ENCODE measurements at regions not wholly inside any gene's neighbourhood (a gene's known extent, or its start where the extent isn't known, plus 50 kb on each side); places are given as distances from the start of the nearest gene placed in this dataset.

- Histone ChIP-seq H3K36me3 (no peaks in the 10 kb centered on the region), H3K4me1 (peaks cover 0 to 8% (median 0%) of the 10 kb centered on the region in 4 donors), H3K27me3 (no peaks in the 10 kb centered on the region), H3K4me3 (no peak overlapping the region), H3K9me3 (no peaks in the 10 kb centered on the region), H3K27ac (no peak overlapping the region)
- no peak for TF ChIP-seq POLR2A (IDR thresholded peaks at IDR 0.05)
- DNase-seq: no peak
- WGBS, 2 donors (ENCODE audit: low coverage in 1 of 2): 87 to 92% methylated on average over 4 to 8 of the region's 8 CpGs
- intact Hi-C loops (cut with DNase I; ENCODE audit: low total_unique reads) (no loop called here), in situ Hi-C loops (cut with MboI; ENCODE audit: low pct_ligation_motif_present in 1 of 4, low pct_unique_long_range_greater_than_20kb in 1 of 4, low sequenced_read_pairs in 3 of 4) (no loop called here)
Observed at GRCh38 chr17:77617516-77617915, 341.0 kb upstream of the TNRC6C start.

DNA sequence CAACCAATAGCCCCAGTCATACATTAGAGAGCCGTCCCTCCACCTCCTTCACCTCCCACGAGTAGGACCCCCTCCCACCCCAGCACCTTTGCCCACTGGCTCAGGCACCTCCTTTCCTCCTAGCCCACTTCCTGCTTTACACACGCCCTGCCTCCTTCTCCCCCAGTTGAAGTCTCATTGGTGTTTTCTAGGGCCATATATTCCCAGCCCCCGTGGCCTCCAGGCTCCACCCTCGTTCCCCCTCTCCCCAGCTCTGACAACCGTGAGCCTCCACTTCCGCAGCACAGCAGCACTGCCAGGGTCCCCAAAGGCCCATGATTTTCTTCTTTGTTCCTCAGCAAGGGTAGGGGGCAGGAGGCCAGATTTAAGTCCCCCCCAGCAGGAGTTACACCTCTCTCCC lies 340.3 kb upstream of the TNRC6C start:
- Histone ChIP-seq H3K4me3 (no peak overlapping the region), H3K9me3 (no peaks in the 10 kb centered on the region), H3K27ac (no peak overlapping the region), H3K4me1 (peaks cover 0 to 8% (median 0%) of the 10 kb centered on the region in 4 donors), H3K36me3 (no peaks in the 10 kb centered on the region), H3K27me3 (no peaks in the 10 kb centered on the region)
- in situ Hi-C loops (cut with MboI; ENCODE audit: low pct_ligation_motif_present in 1 of 4, low pct_unique_long_range_greater_than_20kb in 1 of 4, low sequenced_read_pairs in 3 of 4): no loop called here
- intact Hi-C loops (cut with DNase I; ENCODE audit: low total_unique reads): no loop called here
- DNase-seq: no peak
- WGBS, 2 donors (ENCODE audit: low coverage in 1 of 2): 76% methylated on average over 7 of the region's 7 CpGs; no CpG with 5 or more reads in 1 of the 2 donors
- TF ChIP-seq POLR2A (IDR thresholded peaks at IDR 0.05) (no peak), EP300 (IDR thresholded peaks at IDR 0.05; ENCODE audit: low read depth) (no peak), CTCF (IDR thresholded peaks at IDR 0.05) (no peak), POLR2AphosphoS5 (IDR thresholded peaks at IDR 0.05) (no peak)

- TF ChIP-seq POLR2AphosphoS5 (IDR thresholded peaks at IDR 0.05) (no peak), POLR2A (IDR thresholded peaks at IDR 0.05) (no peak), CTCF (IDR thresholded peaks at IDR 0.05) (no peak), EP300 (IDR thresholded peaks at IDR 0.05; ENCODE audit: low read depth) (no peak)
- Histone ChIP-seq H3K27me3 (no peaks in the 10 kb centered on the region), H3K4me3 (no peak overlapping the region), H3K4me1 (peaks cover 0 to 8% (median 0%) of the 10 kb centered on the region in 4 donors), H3K36me3 (no peaks in the 10 kb centered on the region), H3K27ac (no peak overlapping the region), H3K9me3 (no peaks in the 10 kb centered on the region)
- no peak for DNase-seq
- WGBS, 2 donors (ENCODE audit: low coverage in 1 of 2): 80 to 90% methylated on average over 1 to 11 of the region's 11 CpGs
- intact Hi-C loops (cut with DNase I; ENCODE audit: low total_unique reads) (no loop called here), in situ Hi-C loops (cut with MboI; ENCODE audit: low pct_ligation_motif_present in 1 of 4, low pct_unique_long_range_greater_than_20kb in 1 of 4, low sequenced_read_pairs in 3 of 4) (no loop called here)
Observed at GRCh38 chr17:77618731-77619130, 339.8 kb upstream of the TNRC6C start.

DNA sequence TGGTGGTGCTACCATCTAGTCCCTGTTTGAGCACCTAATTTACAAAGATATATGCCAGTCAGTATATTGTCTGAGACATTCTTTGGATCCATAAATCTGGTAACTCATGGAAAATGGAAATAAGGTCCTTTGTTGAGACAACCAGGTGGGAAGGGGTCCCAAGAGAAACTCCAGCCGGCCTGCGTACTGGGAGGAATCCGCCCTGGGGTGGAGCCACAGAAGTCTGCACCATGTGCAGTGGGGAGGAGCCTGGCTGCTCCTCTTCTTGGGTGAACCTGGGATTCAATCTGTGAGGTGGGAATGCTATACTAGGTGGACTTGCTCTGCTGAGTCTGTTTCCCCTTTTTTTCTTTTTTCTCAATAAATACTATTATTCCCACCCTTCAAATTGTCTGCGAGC lies 339.2 kb upstream of the TNRC6C start:
- Histone ChIP-seq H3K4me3 (no peak overlapping the region), H3K27me3 (no peaks in the 10 kb centered on the region), H3K9me3 (no peaks in the 10 kb centered on the region), H3K27ac (no peak overlapping the region), H3K4me1 (peaks cover 0 to 8% (median 0%) of the 10 kb centered on the region in 4 donors), H3K36me3 (no peaks in the 10 kb centered on the region)
- intact Hi-C loops (cut with DNase I; ENCODE audit: low total_unique reads) (no loop called here), in situ Hi-C loops (cut with MboI; ENCODE audit: low pct_ligation_motif_present in 1 of 4, low pct_unique_long_range_greater_than_20kb in 1 of 4, low sequenced_read_pairs in 3 of 4) (no loop called here)
- TF ChIP-seq CTCF (IDR thresholded peaks at IDR 0.05): no peak
- TF ChIP-seq POLR2AphosphoS5 (IDR thresholded peaks at IDR 0.05): no peak
- TF ChIP-seq POLR2A (IDR thresholded peaks at IDR 0.05): no peak
- no peak for TF ChIP-seq EP300 (IDR thresholded peaks at IDR 0.05; ENCODE audit: low read depth)
- WGBS, 2 donors (ENCODE audit: low coverage in 1 of 2): 83 to 89% methylated on average over 1 to 4 of the region's 4 CpGs
- DNase-seq: no peak

- no peaks in the 10 kb centered on the region for H3K9me3 ChIP-seq
- in situ Hi-C loops (cut with MboI; ENCODE audit: low pct_ligation_motif_present in 1 of 4, low pct_unique_long_range_greater_than_20kb in 1 of 4, low sequenced_read_pairs in 3 of 4): no loop called here
- intact Hi-C loops (cut with DNase I; ENCODE audit: low total_unique reads): no loop called here
Observed at GRCh38 chr17:77619851-77620250, 338.7 kb upstream of the TNRC6C start.

More at GRCh38 chr17:77619851-77620250, 338.7 kb upstream of the TNRC6C start:
- H3K27me3 ChIP-seq: no peaks in the 10 kb centered on the region
- TF ChIP-seq CTCF (IDR thresholded peaks at IDR 0.05) (no peak), POLR2A (IDR thresholded peaks at IDR 0.05) (no peak), EP300 (IDR thresholded peaks at IDR 0.05; ENCODE audit: low read depth) (no peak), POLR2AphosphoS5 (IDR thresholded peaks at IDR 0.05) (no peak)
- 20 to 74% methylated on average over 1 to 5 of the region's 5 CpGs for WGBS, 2 donors (ENCODE audit: low coverage in 1 of 2)
- H3K4me1 ChIP-seq: peaks cover 0 to 8% (median 0%) of the 10 kb centered on the region in 4 donors
- H3K27ac ChIP-seq: no peak overlapping the region
- H3K4me3 ChIP-seq: no peak overlapping the region
- H3K36me3 ChIP-seq: no peaks in the 10 kb centered on the region
- DNase-seq: no peak

Measured in transverse colon (tissue), 4 donors.